NCI-H1092 (cell line): ENCODE measurements at regions not wholly inside any gene's neighbourhood (a gene's known extent, or its start where the extent isn't known, plus 50 kb on each side); places are given as distances from the start of the nearest gene placed in this dataset.
"Not testable (repeated sequence)": the region's sequence is repeated elsewhere in the genome, so short reads cannot be mapped to it uniquely, and the experiment has no call there.

Source experiments
- DNase-seq: peaks from one replicate; lab custom pipeline; 2025; lab: John Stamatoyannopoulos, UW

- DNase-seq = no peak
Measured at GRCh38 chr12:107826276-107826675, 51.8 kb downstream of the ASCL4 start.

GRCh38 chr12:107829271-107829670 lies 54.8 kb downstream of the ASCL4 start:
- no peak for DNase-seq

- no peak for DNase-seq
Measured at GRCh38 chr12:107832441-107832840, 57.9 kb downstream of the ASCL4 start.

- DNase-seq = no peak
Measured at GRCh38 chr12:107840186-107840585, 65.7 kb downstream of the ASCL4 start.

GRCh38 chr12:107843351-107844311 lies 69.1 kb downstream of the ASCL4 start:
- DNase-seq = no peak

GRCh38 chr12:107844312-107844921 lies 69.9 kb downstream of the ASCL4 start:
- no peak for DNase-seq

- DNase-seq = no peak
Measured at GRCh38 chr12:107845226-107845979, 70.9 kb downstream of the ASCL4 start.

GRCh38 chr12:107845980-107846659 lies 71.6 kb downstream of the ASCL4 start:
- DNase-seq = no peak

- DNase-seq = no peak
Measured at GRCh38 chr12:107847430-107847829, 72.9 kb downstream of the ASCL4 start.

GRCh38 chr12:107847830-107848229 lies 73.3 kb downstream of the ASCL4 start:
- no peak for DNase-seq

GRCh38 chr12:107853479-107853878 lies 79.0 kb downstream of the ASCL4 start:
- DNase-seq = no peak

- no peak for DNase-seq
Measured at GRCh38 chr12:107855471-107855870, 81.0 kb downstream of the ASCL4 start.

- DNase-seq = no peak
Measured at GRCh38 chr12:107856096-107856495, 81.6 kb downstream of the ASCL4 start.

GRCh38 chr12:107857191-107857590 lies 82.7 kb downstream of the ASCL4 start:
- DNase-seq = no peak

- DNase-seq = no peak
Measured at GRCh38 chr12:107859367-107859766, 84.9 kb downstream of the ASCL4 start.

- no peak for DNase-seq
Measured at GRCh38 chr12:107864235-107864634, 89.7 kb downstream of the ASCL4 start.

GRCh38 chr12:107864727-107865126 lies 90.2 kb downstream of the ASCL4 start:
- DNase-seq = not testable (repeated sequence)

- no peak for DNase-seq
Measured at GRCh38 chr12:107873223-107873622, 98.7 kb downstream of the ASCL4 start.

GRCh38 chr12:107875786-107876185 lies 101.3 kb downstream of the ASCL4 start:
- no peak for DNase-seq

GRCh38 chr12:107884769-107885694 lies 110.5 kb downstream of the ASCL4 start:
- peak; percentile 27 for DNase-seq

- DNase-seq = no peak
Measured at GRCh38 chr12:107888789-107889188, 114.3 kb downstream of the ASCL4 start.
